ENCODE measurements at regions not wholly inside any gene's neighbourhood (a gene's known extent, or its start where the extent isn't known, plus 50 kb on each side); places are given as distances from the start of the nearest gene placed in this dataset.

DNA sequence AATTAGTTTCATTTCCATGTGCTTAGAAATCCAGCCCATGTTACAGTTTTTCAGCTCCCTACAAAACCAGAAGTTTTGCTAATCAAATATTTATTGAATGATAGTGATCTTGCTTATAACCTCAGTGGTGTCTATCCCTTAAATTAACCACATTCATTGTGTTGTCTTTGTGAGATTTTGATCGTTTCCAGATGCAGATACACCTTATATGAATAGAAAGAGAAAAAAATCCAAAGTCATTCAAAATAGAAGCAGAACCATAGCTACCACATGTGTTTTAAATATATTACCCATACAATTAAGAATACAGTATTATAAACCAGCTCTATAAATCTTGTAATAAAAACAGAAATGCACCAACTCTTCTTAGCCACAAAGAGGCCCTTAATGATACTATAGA is 60.6 kb upstream of the RREB1 start:
- DNase-seq: no peak
- TF ChIP-seq, protein P1, sequence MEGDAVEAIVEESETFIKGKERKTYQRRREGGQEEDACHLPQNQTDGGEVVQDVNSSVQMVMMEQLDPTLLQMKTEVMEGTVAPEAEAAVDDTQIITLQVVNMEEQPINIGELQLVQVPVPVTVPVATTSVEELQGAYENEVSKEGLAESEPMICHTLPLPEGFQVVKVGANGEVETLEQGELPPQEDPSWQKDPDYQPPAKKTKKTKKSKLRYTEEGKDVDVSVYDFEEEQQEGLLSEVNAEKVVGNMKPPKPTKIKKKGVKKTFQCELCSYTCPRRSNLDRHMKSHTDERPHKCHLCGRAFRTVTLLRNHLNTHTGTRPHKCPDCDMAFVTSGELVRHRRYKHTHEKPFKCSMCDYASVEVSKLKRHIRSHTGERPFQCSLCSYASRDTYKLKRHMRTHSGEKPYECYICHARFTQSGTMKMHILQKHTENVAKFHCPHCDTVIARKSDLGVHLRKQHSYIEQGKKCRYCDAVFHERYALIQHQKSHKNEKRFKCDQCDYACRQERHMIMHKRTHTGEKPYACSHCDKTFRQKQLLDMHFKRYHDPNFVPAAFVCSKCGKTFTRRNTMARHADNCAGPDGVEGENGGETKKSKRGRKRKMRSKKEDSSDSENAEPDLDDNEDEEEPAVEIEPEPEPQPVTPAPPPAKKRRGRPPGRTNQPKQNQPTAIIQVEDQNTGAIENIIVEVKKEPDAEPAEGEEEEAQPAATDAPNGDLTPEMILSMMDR (conservative IDR thresholded peaks at IDR 0.05): no peak
- Mint-ChIP-seq H3K27ac (no peak overlapping the region), H3K4me1 (peaks cover 18% of the 10 kb centered on the region), H3K27me3 (ENCODE audit: insufficient read depth) (no peaks in the 10 kb centered on the region), H3K9me3 (no peaks in the 10 kb centered on the region), H3K4me3 (no peak overlapping the region), H3K36me3 (ENCODE audit: low read depth) (no peaks in the 10 kb centered on the region)
- peaks cover 10% of the 10 kb centered on the region for H3K4me1 ChIP-seq (ENCODE audit: control insufficient read depth, insufficient read depth, low read length)
- H3K9ac ChIP-seq (ENCODE audit: extremely low read depth, low read length, poor library complexity, severe bottlenecking): no peak overlapping the region
- H3K4me3 ChIP-seq (ENCODE audit: low read length): no peak overlapping the region
- WGBS, 2 experiments (ENCODE audit: insufficient coverage in 1 of 2, insufficient read length in 1 of 2): no CpG with 5 or more reads among the region's 1 CpG
- no peaks in the 10 kb centered on the region for H3K9me3 ChIP-seq (ENCODE audit: control insufficient read depth, low read length)
- no peaks in the 10 kb centered on the region for H3K36me3 ChIP-seq (ENCODE audit: control insufficient read depth, insufficient read depth, low read length)
- H3K27me3 ChIP-seq (ENCODE audit: control insufficient read depth, insufficient read depth, low read length, poor library complexity, severe bottlenecking): peaks cover 8% of the 10 kb centered on the region
- H3K27ac ChIP-seq (ENCODE audit: low read depth, low read length): no peak overlapping the region

DNA sequence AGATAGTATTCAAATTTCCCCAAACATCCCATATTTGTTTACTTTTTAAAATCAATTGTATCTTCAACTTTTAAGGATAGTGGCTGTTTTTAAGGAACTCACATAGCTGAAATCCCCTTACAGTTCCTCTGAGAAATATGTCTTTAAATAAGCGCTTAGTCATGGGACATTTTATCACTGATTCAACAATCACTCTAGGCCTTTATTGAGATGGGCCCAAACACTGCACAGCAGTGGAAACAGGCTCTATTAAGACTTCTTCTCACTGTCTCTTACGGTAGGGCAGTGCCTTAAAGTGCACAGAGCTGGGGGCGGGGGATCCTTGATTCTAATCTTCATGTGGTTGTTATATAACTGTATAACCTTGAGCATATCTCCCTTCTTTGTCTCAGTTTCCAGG is 59.8 kb upstream of the RREB1 start:
- Histone ChIP-seq H3K27me3 (ENCODE audit: control insufficient read depth, insufficient read depth, low read length, poor library complexity, severe bottlenecking) (peaks cover 8% of the 10 kb centered on the region), H3K9ac (ENCODE audit: extremely low read depth, low read length, poor library complexity, severe bottlenecking) (no peak overlapping the region), H3K36me3 (ENCODE audit: control insufficient read depth, insufficient read depth, low read length) (no peaks in the 10 kb centered on the region), H3K9me3 (ENCODE audit: control insufficient read depth, low read length) (no peaks in the 10 kb centered on the region), H3K4me3 (ENCODE audit: low read length) (no peak overlapping the region), H3K4me1 (ENCODE audit: control insufficient read depth, insufficient read depth, low read length) (peaks cover 2% of the 10 kb centered on the region), H3K27ac (ENCODE audit: low read depth, low read length) (no peak overlapping the region)
- no peak overlapping the region for H3K4me3 Mint-ChIP-seq
- no peaks in the 10 kb centered on the region for H3K9me3 Mint-ChIP-seq
- TF ChIP-seq, protein P1 (conservative IDR thresholded peaks at IDR 0.05): no peak
- 75 to 98% methylated on average over 1 to 3 of the region's 3 CpGs for WGBS, 2 experiments (ENCODE audit: insufficient coverage in 1 of 2, insufficient read length in 1 of 2)
- H3K36me3 Mint-ChIP-seq (ENCODE audit: low read depth): no peaks in the 10 kb centered on the region
- no peak overlapping the region for H3K27ac Mint-ChIP-seq
- H3K27me3 Mint-ChIP-seq (ENCODE audit: insufficient read depth): no peaks in the 10 kb centered on the region
- H3K4me1 Mint-ChIP-seq: peaks cover 14% of the 10 kb centered on the region
- DNase-seq: no peak

DNA sequence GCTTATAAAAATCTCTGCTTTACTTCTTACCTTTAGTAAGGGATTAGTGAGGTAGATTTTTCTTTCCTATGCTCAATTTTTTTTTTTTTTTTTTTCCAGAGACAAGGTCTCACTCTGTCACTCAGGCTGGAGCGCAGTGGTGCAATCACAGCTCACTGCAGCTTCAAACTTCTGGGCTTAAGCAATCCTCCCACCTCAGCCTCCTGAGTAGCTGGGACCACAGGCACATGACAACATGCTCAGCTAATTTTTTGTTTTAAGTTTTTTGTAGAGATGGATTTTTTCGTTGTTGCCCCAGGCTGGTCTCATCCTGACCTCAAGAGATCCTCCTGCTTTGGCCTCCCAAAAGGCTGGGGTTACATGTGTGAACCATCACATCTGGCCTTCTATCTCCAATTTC is 58.9 kb upstream of the RREB1 start:
- H3K4me3 ChIP-seq (ENCODE audit: low read length): no peak overlapping the region
- peaks cover 15% of the 10 kb centered on the region for H3K4me1 Mint-ChIP-seq
- peaks cover 8% of the 10 kb centered on the region for H3K27me3 ChIP-seq (ENCODE audit: control insufficient read depth, insufficient read depth, low read length, poor library complexity, severe bottlenecking)
- no peak overlapping the region for H3K9ac ChIP-seq (ENCODE audit: extremely low read depth, low read length, poor library complexity, severe bottlenecking)
- no peak for DNase-seq
- H3K9me3 ChIP-seq (ENCODE audit: control insufficient read depth, low read length): no peaks in the 10 kb centered on the region
- no peak overlapping the region for H3K27ac ChIP-seq (ENCODE audit: low read depth, low read length)
- no peak overlapping the region for H3K4me3 Mint-ChIP-seq
- H3K4me1 ChIP-seq (ENCODE audit: control insufficient read depth, insufficient read depth, low read length): peaks cover 4% of the 10 kb centered on the region
- H3K27me3 Mint-ChIP-seq (ENCODE audit: insufficient read depth): no peaks in the 10 kb centered on the region
- WGBS, 2 experiments (ENCODE audit: insufficient coverage in 1 of 2, insufficient read length in 1 of 2): 92 to 96% methylated on average over 2 of the region's 2 CpGs
- H3K36me3 Mint-ChIP-seq (ENCODE audit: low read depth): no peaks in the 10 kb centered on the region
- H3K27ac Mint-ChIP-seq: no peak overlapping the region
- TF ChIP-seq, protein P1 (conservative IDR thresholded peaks at IDR 0.05): no peak
- H3K9me3 Mint-ChIP-seq: no peaks in the 10 kb centered on the region
- no peaks in the 10 kb centered on the region for H3K36me3 ChIP-seq (ENCODE audit: control insufficient read depth, insufficient read depth, low read length)
